GM23338 (cell line): ENCODE measurements at regions not wholly inside any gene's neighbourhood (a gene's known extent, or its start where the extent isn't known, plus 50 kb on each side); places are given as distances from the start of the nearest gene placed in this dataset.

ENCODE experiments used
- ATAC-seq: fragments of 200-7000 bp; cut with Tn5 transposase; 3 replicates; pipeline ENCODE4 v1.9.1; 2020
- DNase-seq: peaks from one replicate; pipeline ENCODE4 v3.0.0-alpha.2; 2015; ENCODE audit warnings: low spot score
- H2AFZ ChIP-seq: fragments of 200-600 bp; sonication (generic); 2 replicates; pipeline ENCODE4 v1.8.0; 2016; ENCODE audit warnings: antibody characterized with exemption, mild to moderate bottlenecking, moderate library complexity
- H3F3A ChIP-seq: fragments of 200-600 bp; sonication (generic); replicated peaks from 2 replicates; pipeline ENCODE4 v1.8.0; 2017; ENCODE audit warnings: antibody characterized with exemption, mixed run types, low read depth
- H3K27ac ChIP-seq: fragments of 200-600 bp; sonication (generic); 2 replicates; pipeline ENCODE4 v1.6.1; 2016; ENCODE audit warnings: low read depth
- H3K27me3 ChIP-seq: fragments of 200-600 bp; sonication (generic); 2 replicates; pipeline ENCODE4 v1.8.0; 2016; ENCODE audit warnings: mild to moderate bottlenecking, mixed run types, moderate library complexity; ENCODE audit not compliant: insufficient read depth
- H3K36me3 ChIP-seq: fragments of 200-600 bp; sonication (generic); 2 replicates; pipeline ENCODE4 v1.8.0; 2016; ENCODE audit warnings: mild to moderate bottlenecking; ENCODE audit not compliant: insufficient read depth
- H3K4me1 ChIP-seq: fragments of 200-600 bp; sonication (generic); 2 replicates; pipeline ENCODE4 v1.8.0; 2016; ENCODE audit warnings: mild to moderate bottlenecking, moderate library complexity; ENCODE audit not compliant: insufficient read depth
- H3K4me2 ChIP-seq: fragments of 200-600 bp; sonication (generic); 2 replicates; pipeline ENCODE4 v1.7.1; 2017; ENCODE audit warnings: mixed run types
- H3K4me3 ChIP-seq: fragments of 200-600 bp; sonication (generic); 2 replicates; pipeline ENCODE4 v1.6.1; 2016; ENCODE audit warnings: mixed run types
- H3K79me2 ChIP-seq: fragments of 200-600 bp; sonication (generic); replicated peaks from 2 replicates; pipeline ENCODE4 v1.8.0; 2017; ENCODE audit warnings: mild to moderate bottlenecking; ENCODE audit not compliant: insufficient read depth
- H3K9me2 ChIP-seq: fragments of 200-600 bp; sonication (generic); 2 replicates; pipeline ENCODE4 v1.8.0; 2017; ENCODE audit not compliant: insufficient read depth
- H4K20me1 ChIP-seq: fragments of 200-600 bp; sonication (generic); replicated peaks from 2 replicates; pipeline ENCODE4 v1.8.0; 2017; ENCODE audit warnings: mild to moderate bottlenecking; ENCODE audit not compliant: insufficient read depth
- H3K27ac Mint-ChIP-seq: 2 replicates; pipeline ENCODE4 v1.8.0; 2020; ENCODE audit warnings: inconsistent platforms, mild to moderate bottlenecking, moderate library complexity, mixed read lengths
- H3K27me3 Mint-ChIP-seq: 3 replicates; pipeline ENCODE4 v1.8.0; 2022; ENCODE audit warnings: low read depth, mild to moderate bottlenecking, moderate library complexity, mixed read lengths, inconsistent platforms; ENCODE audit not compliant: insufficient read depth, poor library complexity
- H3K36me3 Mint-ChIP-seq: 3 replicates; pipeline ENCODE4 v1.8.0; 2021; ENCODE audit warnings: low read depth, mild to moderate bottlenecking, inconsistent platforms, moderate library complexity, mixed read lengths
- H3K4me1 Mint-ChIP-seq: 3 replicates; pipeline ENCODE4 v1.8.0; 2020; ENCODE audit warnings: mild to moderate bottlenecking, inconsistent platforms, mixed read lengths
- H3K4me3 Mint-ChIP-seq: 3 replicates; pipeline ENCODE4 v1.8.0; 2021; ENCODE audit warnings: moderate library complexity, mild to moderate bottlenecking, inconsistent platforms, mixed read lengths
- H3K9me3 Mint-ChIP-seq: 3 replicates; pipeline ENCODE4 v1.8.0; 2020; ENCODE audit warnings: moderate library complexity, mild to moderate bottlenecking, inconsistent platforms, mixed read lengths
- CREB1 ChIP-seq: fragments of 250-450 bp; sonication (Bioruptor Pico); IDR thresholded peaks from 2 replicates; pipeline ENCODE4 v1.5.0; 2020; ENCODE audit warnings: low read depth, mild to moderate bottlenecking, moderate library complexity
- CTCF ChIP-seq, 2 experiments: fragments of 200-600 bp in 1 of 2; sonication (generic) in 1 of 2; conservative IDR thresholded peaks; 2 replicates each; pipeline versions ENCODE4 v1.5.1 to v1.6.1; 2016 to 2017; ENCODE audit warnings: antibody characterized with exemption in 2 of 2, low read depth in 2 of 2, mild to moderate bottlenecking in 2 of 2, moderate library complexity in 1 of 2
- EZH2 ChIP-seq: fragments of 200-600 bp; sonication (generic); IDR thresholded peaks from one replicate; pipeline ENCODE4 v1.8.0; 2017; ENCODE audit warnings: antibody characterized with exemption, mild to moderate bottlenecking, low read depth; ENCODE audit not compliant: unreplicated experiment
- EZH2phosphoT487 ChIP-seq: fragments of 200-600 bp; sonication (generic); IDR thresholded peaks from one replicate; pipeline ENCODE4 v1.8.1; 2018; ENCODE audit warnings: antibody characterized with exemption; ENCODE audit not compliant: unreplicated experiment
- JUNB ChIP-seq: IDR thresholded peaks from one replicate; pipeline ENCODE4 v1.6.1; 2016; ENCODE audit warnings: antibody characterized with exemption; ENCODE audit not compliant: unreplicated experiment
- NANOG ChIP-seq: IDR thresholded peaks from 2 replicates; pipeline ENCODE4 v1.6.1; 2016; ENCODE audit warnings: antibody characterized with exemption, borderline replicate concordance
- POLR2AphosphoS5 ChIP-seq: IDR thresholded peaks from 2 replicates; pipeline ENCODE4 v1.6.1; 2016; ENCODE audit warnings: antibody characterized with exemption, low read depth
- REST ChIP-seq: IDR thresholded peaks from one replicate; pipeline ENCODE4 v1.6.1; 2018; ENCODE audit warnings: antibody characterized with exemption; ENCODE audit not compliant: unreplicated experiment
- STAT1 ChIP-seq: IDR thresholded peaks from one replicate; pipeline ENCODE4 v1.6.1; 2016; ENCODE audit warnings: antibody characterized with exemption; ENCODE audit not compliant: unreplicated experiment
- ZNF331 ChIP-seq: fragments of 250-450 bp; sonication (Bioruptor Pico); IDR thresholded peaks from 2 replicates; pipeline ENCODE4 v1.5.0; 2020; ENCODE audit warnings: low read depth, mild to moderate bottlenecking, moderate library complexity
- ZNF462 ChIP-seq: fragments of 250-450 bp; sonication (Bioruptor Pico); IDR thresholded peaks from 2 replicates; pipeline ENCODE4 v1.5.0; 2020; ENCODE audit warnings: mild to moderate bottlenecking, moderate library complexity
- TF ChIP-seq, protein P1 (sequence below): IDR thresholded peaks from 2 replicates; pipeline ENCODE4 v1.6.1; 2016; ENCODE audit warnings: antibody characterized with exemption

DNA sequence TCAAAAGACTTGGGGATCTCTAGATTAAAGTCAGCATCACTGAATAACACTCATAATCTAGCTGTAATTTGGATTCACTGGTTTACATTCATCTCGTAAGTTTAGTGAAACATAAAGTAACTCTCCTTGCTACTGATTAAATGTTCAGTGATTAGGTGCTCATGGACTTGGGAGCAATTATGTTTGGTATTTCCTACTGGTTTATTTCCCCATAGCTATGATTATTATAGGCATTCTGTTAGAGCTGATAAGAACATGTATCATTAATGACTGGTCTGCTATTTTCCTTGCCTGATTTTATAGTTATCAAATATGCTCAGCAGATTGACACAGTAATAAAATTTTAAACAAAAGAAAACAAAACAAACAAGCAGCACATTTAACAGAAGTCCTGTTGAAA is 334.7 kb upstream of the SLC8A1 start (continued):
- TF ChIP-seq, protein P1, sequence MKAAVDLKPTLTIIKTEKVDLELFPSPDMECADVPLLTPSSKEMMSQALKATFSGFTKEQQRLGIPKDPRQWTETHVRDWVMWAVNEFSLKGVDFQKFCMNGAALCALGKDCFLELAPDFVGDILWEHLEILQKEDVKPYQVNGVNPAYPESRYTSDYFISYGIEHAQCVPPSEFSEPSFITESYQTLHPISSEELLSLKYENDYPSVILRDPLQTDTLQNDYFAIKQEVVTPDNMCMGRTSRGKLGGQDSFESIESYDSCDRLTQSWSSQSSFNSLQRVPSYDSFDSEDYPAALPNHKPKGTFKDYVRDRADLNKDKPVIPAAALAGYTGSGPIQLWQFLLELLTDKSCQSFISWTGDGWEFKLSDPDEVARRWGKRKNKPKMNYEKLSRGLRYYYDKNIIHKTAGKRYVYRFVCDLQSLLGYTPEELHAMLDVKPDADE: no peak
- TF ChIP-seq EZH2 (no peak), REST (no peak), STAT1 (no peak), ZNF331 (CRISPR knock-in tag) (no peak), JUNB (no peak), EZH2phosphoT487 (no peak)

DNA sequence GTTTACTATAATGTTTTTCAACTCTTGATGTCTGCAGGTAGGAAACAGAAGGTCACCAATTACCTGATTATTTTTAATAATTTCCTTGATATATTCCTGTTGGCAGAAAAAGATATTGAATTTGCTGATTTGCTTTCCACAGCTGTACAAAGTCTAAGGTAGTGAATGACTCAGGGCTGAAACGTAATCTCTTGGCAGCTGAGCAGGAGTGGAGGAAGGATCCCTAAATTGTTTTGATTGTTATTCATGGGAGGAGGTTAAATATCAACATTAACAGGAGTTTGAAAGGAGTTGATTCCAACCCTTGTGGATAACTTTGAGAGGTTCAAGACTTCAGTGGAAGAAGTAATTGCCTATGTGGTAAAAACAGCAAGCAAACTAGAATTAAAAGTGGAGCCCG is 345.2 kb upstream of the SLC8A1 start:
- H3K36me3 ChIP-seq: no peaks in the 10 kb centered on the region
- Mint-ChIP-seq H3K4me1 (peaks cover 12% of the 10 kb centered on the region; the same call in 2 of the 3 replicates), H3K27me3 (no peaks in the 10 kb centered on the region), H3K4me3 (no peak overlapping the region), H3K27ac (peak overlapping the region; percentile 34), H3K9me3 (no peaks in the 10 kb centered on the region), H3K36me3 (no peaks in the 10 kb centered on the region)
- ATAC-seq: no peak
- H3K9me2 ChIP-seq: no peaks in the 10 kb centered on the region
- no peaks in the 10 kb centered on the region for H4K20me1 ChIP-seq
- H3K27ac ChIP-seq: no peak overlapping the region
- H3F3A ChIP-seq: no peaks in the 10 kb centered on the region
- no peak overlapping the region for H3K4me3 ChIP-seq
- H3K27me3 ChIP-seq: no peaks in the 10 kb centered on the region
- TF ChIP-seq CTCF (conservative IDR thresholded peaks at IDR 0.05; ENCODE audit: low read depth in 2 of 2) (no peak), POLR2AphosphoS5 (no peak), CREB1 (no peak), EZH2phosphoT487 (no peak), ZNF462 (CRISPR knock-in tag) (no peak), NANOG (peak; percentile 50; the same call in 1 of the 2 replicates)
- TF ChIP-seq, protein P1: no peak
- peak overlapping the region; percentile 46; the same call in 1 of the 2 replicates for H3K4me2 ChIP-seq
- no peaks in the 10 kb centered on the region for H3K79me2 ChIP-seq
- DNase-seq: peak; percentile 39
- H3K4me1 ChIP-seq: peaks cover 13% of the 10 kb centered on the region; the same call in 1 of the 2 replicates
- H2AFZ ChIP-seq: no peak overlapping the region
